GM19023 (cell line): ENCODE measurements at regions not wholly inside any gene's neighbourhood (a gene's known extent, or its start where the extent isn't known, plus 50 kb on each side); places are given as distances from the start of the nearest gene placed in this dataset.

Source experiments
- ATAC-seq: cut with Tn5 transposase; IDR thresholded peaks from one replicate; pipeline ENCODE4 v1.9.1; 2021; ENCODE audit warnings: mild to moderate bottlenecking, moderate library complexity; ENCODE audit not compliant: unreplicated experiment

- no peak for ATAC-seq
Observed at GRCh38 chr6:6518631-6519427, 69.7 kb upstream of the LY86 start.

- ATAC-seq: no peak
Observed at GRCh38 chr6:6521961-6522482, 66.5 kb upstream of the LY86 start.

- no peak for ATAC-seq
Observed at GRCh38 chr6:6522709-6523108, 65.8 kb upstream of the LY86 start.

GRCh38 chr6:6524951-6525350 is 63.6 kb upstream of the LY86 start:
- no peak for ATAC-seq

GRCh38 chr6:6525933-6526332 is 62.6 kb upstream of the LY86 start:
- ATAC-seq: no peak

- ATAC-seq: no peak
Observed at GRCh38 chr6:6529275-6529674, 59.2 kb upstream of the LY86 start.

- ATAC-seq: no peak
Observed at GRCh38 chr6:6533176-6533575, 55.3 kb upstream of the LY86 start.

- no peak for ATAC-seq
Observed at GRCh38 chr6:6534399-6534798, 54.1 kb upstream of the LY86 start.

GRCh38 chr6:6537488-6538260 is 50.8 kb upstream of the LY86 start:
- ATAC-seq: no peak

GRCh38 chr6:6538261-6538660 is 50.3 kb upstream of the LY86 start:
- no peak for ATAC-seq
